Large intestine (tissue), 3 donors: ENCODE measurements at regions not wholly inside any gene's neighbourhood (a gene's known extent, or its start where the extent isn't known, plus 50 kb on each side); places are given as distances from the start of the nearest gene placed in this dataset.
"Not testable (repeated sequence)": the region's sequence is repeated elsewhere in the genome, so short reads cannot be mapped to it uniquely, and the experiment has no call there.

Experiments
- DNase-seq, 2 donors: peaks; one replicate each; pipeline versions ENCODE4 v3.0.0 to v3.0.0-alpha.2; 2013
- H3K27ac ChIP-seq: one replicate; pipeline ENCODE4 v1.5.1; 2013; ENCODE audit warnings: low read length
- H3K27me3 ChIP-seq: 2 replicates; pipeline ENCODE4 v1.6.1; 2013; ENCODE audit warnings: low read length; ENCODE audit not compliant: control insufficient read depth, insufficient read depth
- H3K36me3 ChIP-seq: 2 replicates; pipeline ENCODE4 v1.6.1; 2013; ENCODE audit warnings: low read length; ENCODE audit not compliant: control insufficient read depth, insufficient read depth
- H3K4me1 ChIP-seq: one replicate; pipeline ENCODE4 v1.6.1; 2013; ENCODE audit warnings: low read length; ENCODE audit not compliant: control insufficient read depth, insufficient read depth
- H3K4me3 ChIP-seq: one replicate; pipeline ENCODE4 v1.5.1; 2013; ENCODE audit warnings: low read length
- H3K9me3 ChIP-seq: one replicate; pipeline ENCODE4 v1.6.1; 2013; ENCODE audit warnings: mild to moderate bottlenecking, low read depth, low read length, moderate library complexity; ENCODE audit not compliant: control insufficient read depth
- WGBS: methylation state at CpG from one replicate; pipeline ENCODE4 v1.1.5; 2013; ENCODE audit warnings: low lambda C conversion rate; ENCODE audit not compliant: insufficient coverage; 5-methylcytosine and 5-hydroxymethylcytosine counted together

- peaks cover 6% of the 10 kb centered on the region for H3K9me3 ChIP-seq
- no peaks in the 10 kb centered on the region for H3K4me1 ChIP-seq
- DNase-seq = no peak
- H3K27me3 ChIP-seq = no peaks in the 10 kb centered on the region
- H3K36me3 ChIP-seq = no peaks in the 10 kb centered on the region
- no peak overlapping the region for H3K4me3 ChIP-seq
- WGBS = no CpG with 5 or more reads among the region's 1 CpG
- no peak overlapping the region for H3K27ac ChIP-seq
Observed at GRCh38 chr2:76180676-76181075, 470.0 kb upstream of the GCFC2 start.

- no peaks in the 10 kb centered on the region for H3K27me3 ChIP-seq
- H3K4me1 ChIP-seq = no peaks in the 10 kb centered on the region
- H3K4me3 ChIP-seq = no peak overlapping the region
- H3K27ac ChIP-seq = no peak overlapping the region
- H3K36me3 ChIP-seq = no peaks in the 10 kb centered on the region
- H3K9me3 ChIP-seq = peaks cover 6% of the 10 kb centered on the region
- DNase-seq = no peak
- WGBS = no CpG with 5 or more reads among the region's 1 CpG
Observed at GRCh38 chr2:76178610-76179009, 467.9 kb upstream of the GCFC2 start.

GRCh38 chr2:76175295-76175694, 464.6 kb upstream of the GCFC2 start:
- WGBS = no CpG with 5 or more reads among the region's 3 CpGs
- Histone ChIP-seq H3K4me1 (no peaks in the 10 kb centered on the region), H3K27ac (no peak overlapping the region), H3K27me3 (no peaks in the 10 kb centered on the region), H3K4me3 (no peak overlapping the region), H3K36me3 (no peaks in the 10 kb centered on the region), H3K9me3 (peaks cover 6% of the 10 kb centered on the region)
- DNase-seq = no peak

GRCh38 chr2:76174505-76174904, 463.8 kb upstream of the GCFC2 start:
- WGBS = 80% methylated on average over 1 of the region's 2 CpGs
- no peak for DNase-seq
- Histone ChIP-seq H3K4me1 (no peaks in the 10 kb centered on the region), H3K27ac (no peak overlapping the region), H3K4me3 (no peak overlapping the region), H3K27me3 (no peaks in the 10 kb centered on the region), H3K9me3 (no peaks in the 10 kb centered on the region), H3K36me3 (no peaks in the 10 kb centered on the region)

- not testable (repeated sequence) for H3K4me1 ChIP-seq, H3K4me3 ChIP-seq
- WGBS = no CpG with 5 or more reads among the region's 1 CpG
Observed at GRCh38 chr2:76173206-76173605, 462.5 kb upstream of the GCFC2 start.

GRCh38 chr2:76172154-76172595, 461.5 kb upstream of the GCFC2 start:
- H3K27ac ChIP-seq, H3K9me3 ChIP-seq, DNase-seq, H3K36me3 ChIP-seq, H3K4me3 ChIP-seq, H3K4me1 ChIP-seq, H3K27me3 ChIP-seq: not testable (repeated sequence)

More at GRCh38 chr2:76173206-76173605, 462.5 kb upstream of the GCFC2 start:
- H3K27me3 ChIP-seq, DNase-seq, H3K9me3 ChIP-seq, H3K27ac ChIP-seq, H3K36me3 ChIP-seq: not testable (repeated sequence)

GRCh38 chr2:76170856-76171255, 460.1 kb upstream of the GCFC2 start:
- 80% methylated on average over 1 of the region's 2 CpGs for WGBS
- no peak overlapping the region for H3K4me3 ChIP-seq
- H3K27ac ChIP-seq = no peak overlapping the region
- H3K36me3 ChIP-seq = no peaks in the 10 kb centered on the region
- no peak for DNase-seq
- H3K27me3 ChIP-seq = no peaks in the 10 kb centered on the region
- H3K9me3 ChIP-seq = no peaks in the 10 kb centered on the region
- no peaks in the 10 kb centered on the region for H3K4me1 ChIP-seq

- WGBS = no CpG with 5 or more reads among the region's 1 CpG
- H3K27me3 ChIP-seq = no peaks in the 10 kb centered on the region
- DNase-seq = no peak
- H3K4me3 ChIP-seq = no peak overlapping the region
- no peak overlapping the region for H3K27ac ChIP-seq
- H3K9me3 ChIP-seq = no peaks in the 10 kb centered on the region
- no peaks in the 10 kb centered on the region for H3K36me3 ChIP-seq
- no peaks in the 10 kb centered on the region for H3K4me1 ChIP-seq
Observed at GRCh38 chr2:76170009-76170384, 459.3 kb upstream of the GCFC2 start.

- H3K36me3 ChIP-seq = no peaks in the 10 kb centered on the region
- no peaks in the 10 kb centered on the region for H3K9me3 ChIP-seq
- H3K27me3 ChIP-seq = no peaks in the 10 kb centered on the region
- no peaks in the 10 kb centered on the region for H3K4me1 ChIP-seq
- no peak overlapping the region for H3K4me3 ChIP-seq
- 60% methylated on average over 1 of the region's 2 CpGs for WGBS
- DNase-seq = no peak
- H3K27ac ChIP-seq = no peak overlapping the region
Observed at GRCh38 chr2:76169276-76170008, 458.7 kb upstream of the GCFC2 start.

- Histone ChIP-seq H3K9me3 (no peaks in the 10 kb centered on the region), H3K4me1 (no peaks in the 10 kb centered on the region), H3K27me3 (no peaks in the 10 kb centered on the region), H3K4me3 (no peak overlapping the region), H3K27ac (no peak overlapping the region), H3K36me3 (no peaks in the 10 kb centered on the region)
- no peak for DNase-seq
- no CpG with 5 or more reads among the region's 4 CpGs for WGBS
Observed at GRCh38 chr2:76163860-76164259, 453.1 kb upstream of the GCFC2 start.

- Histone ChIP-seq H3K4me1 (no peaks in the 10 kb centered on the region), H3K4me3 (no peak overlapping the region), H3K27ac (no peak overlapping the region), H3K36me3 (no peaks in the 10 kb centered on the region), H3K27me3 (no peaks in the 10 kb centered on the region), H3K9me3 (no peaks in the 10 kb centered on the region)
- DNase-seq = no peak
- WGBS = 83% methylated on average over 2 of the region's 3 CpGs
Observed at GRCh38 chr2:76160670-76161069, 450.0 kb upstream of the GCFC2 start.
